ENCODE measurements at regions not wholly inside any gene's neighbourhood (a gene's known extent, or its start where the extent isn't known, plus 50 kb on each side); places are given as distances from the start of the nearest gene placed in this dataset.

DNA sequence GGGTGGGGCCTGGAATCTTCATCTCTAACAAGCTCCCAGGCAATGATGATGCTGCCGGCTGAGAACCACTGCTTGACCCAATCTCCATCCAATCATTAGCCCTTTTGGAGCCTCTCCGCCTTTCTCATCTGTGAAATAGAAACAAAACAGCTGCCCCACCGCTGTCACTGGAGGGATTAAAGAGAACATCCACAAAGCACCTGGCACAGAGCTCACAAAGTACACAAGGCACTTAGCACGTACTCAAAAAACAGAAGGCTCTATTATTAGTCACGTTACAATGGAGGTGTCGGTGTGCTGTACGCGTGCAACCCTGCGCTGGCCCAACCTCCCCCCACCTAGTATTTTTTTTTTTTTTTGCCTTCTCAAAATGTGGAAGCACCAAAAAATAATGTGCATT lies 213.5 kb upstream of the ARID1B start:
- TF ChIP-seq CTCF (IDR thresholded peaks at IDR 0.05) = no peak
- TF ChIP-seq POLR2A (IDR thresholded peaks at IDR 0.05) = no peak
